ENCODE measurements at regions not wholly inside any gene's neighbourhood (a gene's known extent, or its start where the extent isn't known, plus 50 kb on each side); places are given as distances from the start of the nearest gene placed in this dataset.

DNA sequence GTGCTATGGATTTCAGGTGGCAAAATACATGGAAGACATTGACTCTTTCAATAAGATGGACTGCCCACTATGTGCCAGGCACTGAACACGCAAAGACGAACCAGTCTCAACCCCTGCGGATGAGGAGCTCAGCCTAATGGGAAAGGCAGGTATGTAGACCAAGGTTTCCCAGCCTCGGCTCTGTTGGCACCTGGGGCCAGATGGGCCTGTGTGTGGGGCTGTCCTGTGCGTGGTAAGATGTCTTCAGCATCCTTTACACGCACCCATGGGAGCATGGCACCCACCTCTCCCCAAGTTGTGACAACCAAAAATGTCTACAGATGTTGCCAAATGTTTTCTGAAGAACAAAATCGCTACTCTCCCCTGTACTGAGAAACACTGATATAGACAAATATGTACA is 82.6 kb upstream of the FOXQ1 start:
- TF ChIP-seq, protein P1, sequence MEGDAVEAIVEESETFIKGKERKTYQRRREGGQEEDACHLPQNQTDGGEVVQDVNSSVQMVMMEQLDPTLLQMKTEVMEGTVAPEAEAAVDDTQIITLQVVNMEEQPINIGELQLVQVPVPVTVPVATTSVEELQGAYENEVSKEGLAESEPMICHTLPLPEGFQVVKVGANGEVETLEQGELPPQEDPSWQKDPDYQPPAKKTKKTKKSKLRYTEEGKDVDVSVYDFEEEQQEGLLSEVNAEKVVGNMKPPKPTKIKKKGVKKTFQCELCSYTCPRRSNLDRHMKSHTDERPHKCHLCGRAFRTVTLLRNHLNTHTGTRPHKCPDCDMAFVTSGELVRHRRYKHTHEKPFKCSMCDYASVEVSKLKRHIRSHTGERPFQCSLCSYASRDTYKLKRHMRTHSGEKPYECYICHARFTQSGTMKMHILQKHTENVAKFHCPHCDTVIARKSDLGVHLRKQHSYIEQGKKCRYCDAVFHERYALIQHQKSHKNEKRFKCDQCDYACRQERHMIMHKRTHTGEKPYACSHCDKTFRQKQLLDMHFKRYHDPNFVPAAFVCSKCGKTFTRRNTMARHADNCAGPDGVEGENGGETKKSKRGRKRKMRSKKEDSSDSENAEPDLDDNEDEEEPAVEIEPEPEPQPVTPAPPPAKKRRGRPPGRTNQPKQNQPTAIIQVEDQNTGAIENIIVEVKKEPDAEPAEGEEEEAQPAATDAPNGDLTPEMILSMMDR (conservative IDR thresholded peaks at IDR 0.05 in 1 of 2, IDR thresholded peaks at IDR 0.05 in 1 of 2; ENCODE audit: low read depth in 1 of 2, low read length in 2 of 2): no peak
- TF ChIP-seq EZH2 (IDR thresholded peaks at IDR 0.05; ENCODE audit: low read length, missing control alignments): no peak
